NCI-H2196 (cell line): ENCODE measurements at regions not wholly inside any gene's neighbourhood (a gene's known extent, or its start where the extent isn't known, plus 50 kb on each side); places are given as distances from the start of the nearest gene placed in this dataset.

ENCODE experiments used
- DNase-seq: peaks from one replicate; lab custom pipeline; 2025; ENCODE audit not compliant: unreplicated experiment; lab: John Stamatoyannopoulos, UW

DNA sequence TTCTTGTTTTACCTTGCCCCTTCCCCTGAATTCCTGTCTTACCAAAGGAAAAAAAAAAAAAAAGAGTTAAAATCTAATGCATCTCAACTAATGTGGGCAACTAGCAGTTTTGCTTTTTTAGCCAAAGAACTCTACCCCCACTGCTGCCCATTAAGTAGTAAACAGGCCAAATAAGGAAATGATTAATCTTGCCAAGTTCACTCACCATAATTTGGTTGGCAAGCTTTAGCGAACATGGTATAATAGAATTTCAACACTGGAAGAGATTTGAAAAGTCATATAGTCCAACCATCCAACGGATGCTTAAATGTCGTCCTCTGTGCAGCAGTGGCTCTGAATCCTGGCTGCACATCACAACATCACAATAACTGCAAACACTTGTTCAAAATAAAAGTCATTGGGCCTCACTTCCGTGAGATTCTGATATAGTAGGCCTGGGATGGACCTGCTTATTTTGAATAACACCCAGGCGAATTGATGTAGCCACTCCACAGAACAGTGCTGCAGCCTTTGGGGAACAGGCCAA lies 142.0 kb upstream of the UBE2E1 start:
- DNase-seq: no peak

DNA sequence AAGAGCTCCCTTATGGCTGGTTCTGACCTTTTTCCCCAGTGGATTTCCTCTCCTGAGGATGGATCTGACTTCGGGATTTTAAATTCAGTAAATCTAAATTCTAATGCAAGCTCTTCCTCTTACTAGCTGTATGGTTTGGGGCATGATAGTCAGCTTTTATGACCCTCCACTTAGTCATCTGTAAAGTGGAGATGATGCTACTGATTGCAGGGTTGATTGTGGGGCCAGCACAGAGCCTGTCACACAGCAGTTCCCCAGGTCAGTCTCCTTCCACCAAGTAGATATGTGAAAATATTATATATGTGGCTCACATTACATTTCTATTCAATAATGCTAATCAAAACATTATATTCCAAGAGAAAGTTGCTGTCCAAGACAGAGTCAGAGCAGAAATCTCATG lies 141.3 kb upstream of the UBE2E1 start:
- no peak for DNase-seq

DNA sequence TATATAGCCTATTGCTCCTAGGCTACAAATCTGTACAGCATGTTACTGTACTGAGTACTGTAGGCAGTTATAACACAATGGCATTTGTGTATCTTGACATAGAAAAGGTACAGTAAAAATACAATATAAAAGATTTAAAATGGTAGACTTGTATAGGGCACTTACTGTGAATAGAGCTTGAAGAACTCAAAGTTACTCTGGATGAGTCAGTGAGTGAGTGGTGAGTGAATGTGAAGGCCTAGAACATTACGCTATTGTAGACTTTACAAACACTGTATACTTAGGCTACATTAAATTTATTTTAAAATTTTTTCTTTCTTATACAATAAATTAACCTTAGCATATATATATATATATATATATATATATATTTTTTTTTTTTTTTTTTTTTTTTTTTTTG lies 140.0 kb upstream of the UBE2E1 start:
- no peak for DNase-seq

DNA sequence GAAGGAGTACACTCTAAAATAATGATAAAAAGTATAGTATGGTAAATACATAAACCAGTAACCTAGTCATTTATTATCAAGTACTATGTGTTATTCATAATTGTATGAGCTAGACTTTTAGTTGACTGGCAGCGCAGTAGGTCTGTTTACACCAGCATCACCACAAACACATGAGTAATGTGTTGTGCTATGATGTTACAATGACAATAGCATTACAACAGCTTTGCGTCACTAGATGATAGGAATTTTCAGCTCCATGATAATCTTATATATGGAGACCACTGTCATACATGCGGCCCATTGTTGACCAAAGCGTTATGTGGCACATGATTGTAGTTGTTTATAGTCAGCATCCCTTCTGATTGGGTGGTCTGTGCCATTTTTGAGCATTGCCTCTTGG lies 138.9 kb upstream of the UBE2E1 start:
- DNase-seq: no peak

DNA sequence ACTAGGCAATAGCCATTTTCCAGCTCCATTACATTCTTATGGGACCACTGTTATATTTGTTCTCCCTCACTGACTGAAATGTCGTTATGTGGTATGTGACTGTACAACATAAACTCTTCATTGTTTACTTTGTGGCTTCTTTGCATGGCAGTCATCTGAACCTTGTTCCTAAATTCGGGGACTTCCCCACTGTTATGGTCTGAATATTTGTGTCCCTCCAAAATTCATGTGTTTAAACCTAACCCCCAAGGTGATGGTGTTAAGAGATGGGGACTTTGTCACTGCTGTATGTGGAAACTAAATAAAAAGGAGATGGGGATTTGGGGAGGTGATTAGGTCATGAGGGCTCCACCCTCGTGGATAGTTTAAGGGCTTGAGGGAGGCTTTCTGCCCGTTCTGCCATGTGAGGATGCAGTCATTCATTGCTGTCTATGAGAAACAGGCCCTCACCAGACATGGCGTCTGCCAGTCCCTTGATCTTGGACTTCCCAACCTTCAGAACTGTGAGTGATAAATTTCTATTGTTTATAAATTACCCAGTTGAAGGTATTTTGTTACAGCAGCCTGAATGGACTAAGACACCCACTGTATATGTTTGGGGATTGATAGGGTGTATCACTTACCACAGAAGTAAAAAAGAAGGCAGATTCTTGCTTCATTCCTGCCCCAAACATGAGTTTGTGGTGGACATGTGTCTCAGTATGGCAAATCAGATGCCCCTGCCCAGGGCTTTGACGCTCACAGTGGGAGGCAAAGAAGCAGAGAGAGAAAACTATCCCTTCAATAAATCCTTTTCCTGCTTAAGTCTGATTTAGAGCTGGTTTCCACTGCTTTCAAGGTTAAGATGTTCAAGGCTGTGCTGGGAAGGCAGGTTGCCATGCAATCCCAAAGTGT lies 138.0 kb upstream of the UBE2E1 start:
- DNase-seq: no peak

DNA sequence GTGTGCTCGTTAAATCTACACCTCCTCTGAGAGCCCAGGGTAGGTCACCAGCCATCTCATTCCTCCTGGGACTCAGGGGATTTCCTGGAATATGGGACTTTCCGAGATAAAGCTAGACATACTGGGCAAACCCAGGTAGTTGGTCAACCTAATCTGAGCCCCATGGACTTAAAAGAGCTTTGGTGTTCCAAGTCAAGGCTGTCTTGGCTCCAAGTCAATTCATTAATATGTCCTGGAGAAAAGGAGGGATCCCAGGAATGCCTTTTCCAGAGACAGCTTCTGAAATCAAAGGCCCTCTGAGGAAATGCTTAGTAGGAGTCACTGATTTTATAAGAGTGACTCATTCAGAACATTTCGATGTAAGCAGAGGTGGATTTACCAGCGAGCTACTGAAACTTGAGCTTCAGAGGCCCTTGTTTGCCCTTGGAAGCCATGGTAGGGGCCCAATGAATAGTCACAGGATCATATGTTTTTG lies 137.3 kb upstream of the UBE2E1 start:
- DNase-seq: no peak

DNA sequence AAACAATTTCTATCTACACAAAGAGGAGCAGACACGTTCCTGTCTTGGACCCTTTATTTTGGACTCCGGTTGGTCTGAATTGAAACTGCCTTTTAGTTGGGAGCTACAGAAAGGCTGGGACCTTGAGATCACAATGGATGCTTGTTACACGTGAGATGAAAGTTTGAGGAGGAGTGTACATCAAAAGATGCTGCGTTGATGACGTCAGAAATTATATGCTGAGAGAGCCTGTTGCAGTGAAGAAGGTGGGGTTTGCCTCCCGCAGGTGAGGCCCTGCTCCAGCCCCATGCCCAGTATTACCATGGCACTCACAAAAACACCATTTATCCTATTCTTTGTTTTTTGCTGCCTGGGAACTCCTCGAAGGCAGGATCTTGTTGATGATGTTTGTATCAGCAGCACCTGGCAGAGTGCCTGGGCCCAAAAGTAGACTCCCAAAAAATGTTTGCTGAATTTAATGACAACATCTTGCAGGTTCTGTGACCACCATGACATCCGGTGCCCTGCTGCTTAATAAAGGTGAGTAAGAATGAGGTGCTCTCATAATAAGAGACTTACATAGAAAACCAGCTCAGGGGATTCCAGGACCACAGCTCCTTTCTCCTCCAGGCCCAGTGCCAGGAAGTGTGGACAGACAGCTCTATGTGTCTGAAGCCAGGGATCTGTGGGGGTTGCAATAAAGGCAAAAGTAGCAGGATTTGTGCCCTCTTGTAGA lies 136.1 kb upstream of the UBE2E1 start:
- no peak for DNase-seq

DNA sequence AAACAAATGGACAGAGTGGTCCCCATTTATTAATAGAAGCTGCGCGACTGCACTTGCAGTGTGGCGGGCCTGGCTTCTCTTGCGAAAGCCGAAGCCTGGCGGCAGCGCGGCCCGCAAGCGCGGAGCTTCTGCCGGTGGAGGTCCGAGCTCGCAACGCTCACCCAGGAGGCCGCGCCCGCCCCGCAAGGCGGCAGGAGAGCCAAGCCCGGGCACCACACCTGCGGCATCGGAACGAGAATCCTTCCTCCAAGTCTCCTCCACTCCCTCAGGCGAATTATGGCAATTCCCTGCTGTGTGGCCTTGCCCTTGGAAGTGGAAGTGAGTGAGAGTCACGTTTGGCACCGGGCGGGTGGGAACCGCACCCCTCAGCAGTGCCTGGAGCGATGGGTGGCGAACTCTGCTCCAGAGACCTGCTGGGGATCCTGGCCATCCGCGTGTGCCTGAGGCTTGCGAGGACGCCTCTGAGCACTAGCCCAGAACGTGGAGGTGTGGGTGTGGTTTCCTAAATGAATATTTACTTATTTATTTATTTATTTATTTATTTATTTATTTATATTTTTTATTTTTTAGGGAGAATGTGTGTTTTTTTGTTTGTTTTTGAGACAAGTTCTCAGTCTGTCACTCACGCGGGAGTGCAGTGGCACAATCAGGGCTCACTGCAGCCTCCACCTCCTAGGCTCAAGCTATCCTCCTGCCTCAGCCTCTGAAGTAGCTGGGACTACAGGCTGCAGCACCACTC lies 133.7 kb upstream of the UBE2E1 start:
- no peak for DNase-seq

DNA sequence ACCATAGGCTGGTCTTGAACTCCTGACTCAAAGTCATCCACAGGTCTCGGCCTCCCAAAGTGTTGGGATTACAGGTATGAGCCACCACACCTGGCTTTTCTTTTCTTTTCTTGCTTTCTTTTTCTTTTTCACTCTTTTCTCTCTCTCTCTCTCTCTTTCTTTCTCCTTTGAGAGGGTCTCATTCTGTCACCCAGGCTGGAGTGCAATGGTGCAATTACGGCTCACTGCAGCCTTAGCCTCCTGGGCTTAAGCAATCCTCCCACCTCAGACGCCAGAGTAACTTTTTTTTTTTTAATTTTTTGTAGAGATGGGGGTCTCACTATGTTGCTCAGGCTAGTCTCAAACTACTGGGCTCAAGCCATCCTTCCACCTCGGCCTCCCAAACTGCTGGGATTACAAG lies 133.1 kb upstream of the UBE2E1 start:
- no peak for DNase-seq

DNA sequence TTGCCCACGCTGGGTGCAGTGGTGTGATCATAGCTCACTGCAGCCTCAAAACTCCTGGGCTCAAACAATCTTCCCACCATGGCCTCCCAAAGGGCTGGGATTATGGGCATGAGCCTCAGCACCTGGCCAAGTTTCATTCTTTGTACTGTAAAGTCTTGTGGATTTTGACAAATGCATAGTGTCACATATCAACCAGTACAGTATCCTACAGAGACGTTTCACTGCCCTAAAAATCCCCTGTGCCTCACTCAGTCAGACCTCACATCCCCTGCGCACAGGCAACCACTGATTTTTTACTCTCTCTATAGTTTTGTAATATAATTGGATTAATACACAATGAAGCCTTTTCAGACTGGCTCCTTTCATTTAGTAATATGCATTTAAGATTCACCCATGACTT lies 130.7 kb upstream of the UBE2E1 start:
- DNase-seq: no peak

DNA sequence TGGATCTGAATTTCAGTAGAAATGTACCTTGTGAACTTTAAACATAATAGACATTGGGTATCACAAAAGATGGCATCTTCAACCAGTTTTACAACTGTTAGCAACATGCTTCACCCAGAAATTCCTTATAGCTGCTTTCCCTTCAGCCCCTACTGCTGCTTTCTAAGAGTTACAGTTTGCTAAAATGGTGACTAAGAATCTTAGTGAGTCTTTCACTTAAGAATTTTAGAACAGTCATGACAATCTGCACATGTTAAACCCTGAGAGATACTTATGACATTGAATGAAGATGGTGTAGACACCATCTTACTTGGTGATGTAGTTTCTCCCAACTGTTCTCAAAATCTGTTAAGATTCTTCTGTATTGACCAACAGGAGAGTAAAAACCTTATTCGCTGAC lies 129.7 kb upstream of the UBE2E1 start:
- no peak for DNase-seq

DNA sequence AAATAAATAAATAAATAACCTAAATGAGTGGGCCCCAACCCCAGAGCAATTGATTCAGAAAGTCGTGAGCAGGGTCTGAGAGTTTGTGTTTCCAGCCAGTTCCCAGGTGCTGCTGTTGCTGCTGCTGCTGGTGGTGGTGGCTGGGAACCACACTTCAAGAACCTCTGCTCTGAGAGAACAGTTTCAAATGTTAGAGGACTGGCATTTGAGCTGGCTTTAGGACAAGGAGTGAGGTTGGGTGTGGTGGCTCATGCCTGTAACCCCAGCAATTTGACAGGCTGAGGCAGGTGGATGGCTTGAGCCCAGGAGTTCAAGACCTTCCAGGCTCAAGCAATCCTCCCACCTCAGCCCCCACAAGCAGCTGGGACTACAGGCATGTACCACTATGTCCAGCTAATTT lies 123.1 kb upstream of the UBE2E1 start:
- no peak for DNase-seq

DNA sequence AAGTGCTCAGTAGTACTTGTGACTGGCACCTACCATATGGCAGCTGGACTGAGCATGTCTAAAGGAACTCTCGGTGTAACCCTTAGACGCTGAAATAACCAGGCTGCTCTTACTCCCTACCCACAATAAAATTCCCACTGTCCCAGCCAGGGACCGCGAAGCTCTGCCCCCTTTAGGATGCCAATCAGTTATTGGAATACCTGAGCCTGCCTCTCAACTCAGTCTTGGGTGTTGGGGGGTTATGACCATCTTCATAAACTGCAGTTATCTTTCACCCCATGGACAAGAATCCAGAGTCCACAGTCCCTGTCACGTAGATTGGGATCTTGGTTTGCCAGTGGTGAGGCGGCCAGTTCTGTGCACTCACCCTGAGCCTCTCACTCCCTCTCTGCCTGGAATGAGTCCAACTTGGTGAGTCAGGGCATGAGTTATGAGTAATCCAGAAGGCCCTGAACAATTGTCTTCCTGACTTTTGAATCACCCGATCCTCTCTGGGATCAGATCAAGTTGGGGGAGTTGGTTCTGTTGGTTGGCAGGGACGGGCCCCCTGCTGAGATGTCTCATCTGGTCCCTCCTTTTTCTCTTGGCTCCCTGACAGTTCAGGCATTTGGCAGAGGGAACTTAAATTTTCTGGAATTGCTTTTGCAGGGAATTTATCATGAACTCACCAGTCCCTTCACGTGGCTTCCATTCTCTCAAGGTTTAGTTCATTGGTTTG lies 120.1 kb upstream of the UBE2E1 start:
- DNase-seq: peak; percentile 76

DNA sequence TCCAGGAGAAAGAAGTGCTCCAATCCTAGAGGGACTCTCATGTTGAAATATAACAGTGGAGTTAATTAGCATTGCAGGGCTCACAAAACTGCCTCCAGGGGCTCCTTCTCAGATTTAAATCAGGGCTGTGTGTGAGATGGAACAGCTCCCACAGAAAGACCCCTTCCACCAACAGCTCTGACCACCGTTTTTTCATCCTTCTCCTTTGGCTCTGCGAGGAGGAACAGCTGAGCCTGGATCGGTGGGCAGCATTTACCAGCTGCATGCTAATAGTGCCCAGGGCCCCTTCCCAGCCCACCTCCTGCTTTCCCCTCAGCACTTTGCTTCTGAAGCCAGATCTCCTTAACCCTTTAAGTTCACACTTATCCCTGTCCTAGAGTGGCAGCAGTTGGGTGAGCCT lies 119.2 kb upstream of the UBE2E1 start:
- DNase-seq: no peak

DNA sequence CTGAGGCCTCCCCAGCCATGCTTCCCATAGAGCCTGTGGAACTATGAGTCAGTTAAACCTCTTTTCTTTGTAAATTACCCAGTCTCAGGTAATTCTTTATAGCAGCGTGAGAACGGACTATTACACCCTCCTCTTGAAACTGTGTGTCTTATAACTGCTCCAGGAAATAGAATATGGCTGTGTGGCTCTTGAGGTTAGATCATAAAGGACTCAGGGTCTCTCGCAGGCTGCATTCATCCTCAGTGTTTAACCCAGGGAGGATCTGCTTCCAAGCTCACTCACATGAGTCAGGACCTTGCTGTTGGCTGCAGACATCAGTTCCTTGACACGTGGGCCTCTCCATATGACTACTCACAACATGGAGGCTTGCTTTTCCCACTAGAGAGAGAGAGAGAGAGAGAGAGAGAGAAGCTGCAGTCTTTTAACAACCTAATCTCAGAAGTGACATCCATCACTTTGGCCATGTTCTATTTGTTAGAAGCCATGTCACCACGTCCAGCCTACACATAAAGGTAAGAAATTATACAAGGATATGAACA lies 114.3 kb upstream of the UBE2E1 start:
- no peak for DNase-seq

DNA sequence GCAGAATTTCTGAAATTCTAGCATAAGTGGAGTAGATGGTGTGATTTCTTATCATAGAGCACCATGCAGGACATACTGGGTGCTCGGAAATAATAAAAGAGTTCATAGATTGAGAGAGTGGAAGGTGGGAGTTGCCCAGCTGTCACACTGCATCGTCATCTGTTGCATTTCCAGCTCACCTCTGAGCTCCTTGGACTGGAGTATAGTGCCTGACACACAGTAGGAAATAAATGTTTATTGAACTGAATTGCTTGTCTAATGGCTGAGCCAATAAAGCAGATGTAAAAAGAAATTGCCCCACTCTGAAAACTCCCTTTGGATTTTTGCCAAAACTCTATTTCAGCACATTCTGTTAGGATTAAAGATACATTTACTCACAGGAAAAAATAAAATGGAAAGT lies 108.9 kb upstream of the UBE2E1 start:
- DNase-seq: no peak

DNA sequence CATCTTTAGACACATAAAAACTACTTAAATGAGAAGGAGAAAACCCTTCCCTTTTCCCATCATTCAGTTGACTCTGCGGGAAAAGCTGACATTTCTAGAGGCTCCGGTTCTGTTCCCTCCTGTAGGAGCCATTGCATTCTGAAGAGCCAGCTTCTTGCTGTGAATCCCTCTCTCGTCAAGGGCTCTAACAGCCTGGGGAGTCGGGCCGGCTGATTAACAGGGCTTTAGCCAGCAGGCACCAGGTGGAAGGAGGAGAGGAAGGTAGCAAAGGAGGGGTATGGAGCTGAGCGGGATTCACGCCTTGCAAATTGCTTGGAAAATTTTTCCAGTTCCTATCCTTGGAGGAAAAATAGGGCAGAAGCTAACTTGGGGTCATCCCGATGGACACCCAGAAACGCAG lies 108.3 kb upstream of the UBE2E1 start:
- no peak for DNase-seq

DNA sequence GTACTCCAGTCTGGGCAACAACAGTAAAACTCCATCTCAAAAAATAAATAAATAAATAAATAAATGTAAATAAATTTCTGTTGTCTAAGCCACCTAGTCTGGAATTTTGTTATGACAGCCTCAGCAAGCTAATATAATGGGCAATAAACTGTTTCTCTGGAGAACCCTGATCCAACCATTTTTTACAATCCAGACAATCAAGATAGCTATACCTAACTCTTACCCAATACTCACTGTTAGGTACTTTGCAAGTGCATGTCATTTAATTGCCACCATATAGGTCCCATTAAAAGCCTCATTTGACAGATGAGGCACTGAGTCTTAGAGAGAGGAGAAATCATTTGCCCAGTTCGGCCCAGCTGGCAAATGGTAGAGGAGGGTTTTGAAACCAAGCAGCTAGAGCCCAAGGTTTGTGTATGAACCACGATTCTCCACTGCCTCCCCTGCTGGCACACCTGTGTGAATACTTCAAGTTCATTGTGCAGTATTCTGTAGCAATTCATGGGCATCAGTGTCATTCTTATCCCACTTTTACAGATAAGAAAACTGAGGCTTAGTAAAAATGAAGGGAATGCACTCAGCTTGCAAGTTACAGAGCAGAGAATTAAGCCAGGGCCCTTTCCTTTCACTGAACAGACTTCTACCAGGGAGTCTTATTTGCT lies 107.0 kb upstream of the UBE2E1 start:
- DNase-seq: no peak

DNA sequence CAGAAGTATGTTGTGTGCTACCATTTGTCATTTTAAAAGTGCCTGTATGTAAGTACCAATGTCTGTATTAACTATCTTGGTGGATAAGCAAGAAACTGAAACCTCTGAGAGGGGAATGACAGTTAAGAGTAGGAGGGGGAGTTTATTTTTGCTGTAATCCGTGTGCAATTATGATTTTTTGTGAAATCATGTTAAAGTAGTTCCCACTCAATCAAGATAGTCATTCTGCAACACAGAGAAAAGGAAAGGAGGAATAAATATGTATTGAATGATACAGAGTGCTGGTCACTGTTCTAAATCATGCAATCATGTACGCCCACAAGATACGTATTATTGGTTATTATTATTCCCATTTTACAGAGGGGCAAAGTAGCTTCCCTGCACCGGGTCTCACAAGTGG lies 105.1 kb upstream of the UBE2E1 start:
- DNase-seq: no peak
